ENCODE measurements at regions not wholly inside any gene's neighbourhood (a gene's known extent, or its start where the extent isn't known, plus 50 kb on each side); places are given as distances from the start of the nearest gene placed in this dataset.

DNA sequence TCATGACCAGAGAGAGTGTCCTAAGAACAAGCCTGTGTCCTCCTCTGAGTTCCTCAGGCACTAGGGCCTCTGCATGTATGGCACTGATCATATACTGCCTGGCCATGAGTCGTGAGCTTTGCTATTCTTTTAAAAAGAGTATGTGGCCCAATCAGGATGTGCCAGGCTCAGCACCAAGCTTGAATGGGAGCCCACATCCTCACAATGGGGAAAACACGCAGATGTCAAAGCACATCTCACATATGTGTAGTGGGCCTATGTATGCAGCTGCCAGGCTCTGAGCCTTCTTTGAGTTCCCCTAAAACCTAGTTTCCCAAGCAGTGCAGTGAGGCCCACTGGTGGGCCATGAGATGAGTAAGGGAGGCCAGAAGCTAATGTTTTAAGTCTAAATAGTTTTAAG is 69.9 kb upstream of the SLC1A4 start:
- no peak for TF ChIP-seq GLIS2 (tag by site-specific recombination; IDR thresholded peaks at IDR 0.05)
- TF ChIP-seq, protein P1, sequence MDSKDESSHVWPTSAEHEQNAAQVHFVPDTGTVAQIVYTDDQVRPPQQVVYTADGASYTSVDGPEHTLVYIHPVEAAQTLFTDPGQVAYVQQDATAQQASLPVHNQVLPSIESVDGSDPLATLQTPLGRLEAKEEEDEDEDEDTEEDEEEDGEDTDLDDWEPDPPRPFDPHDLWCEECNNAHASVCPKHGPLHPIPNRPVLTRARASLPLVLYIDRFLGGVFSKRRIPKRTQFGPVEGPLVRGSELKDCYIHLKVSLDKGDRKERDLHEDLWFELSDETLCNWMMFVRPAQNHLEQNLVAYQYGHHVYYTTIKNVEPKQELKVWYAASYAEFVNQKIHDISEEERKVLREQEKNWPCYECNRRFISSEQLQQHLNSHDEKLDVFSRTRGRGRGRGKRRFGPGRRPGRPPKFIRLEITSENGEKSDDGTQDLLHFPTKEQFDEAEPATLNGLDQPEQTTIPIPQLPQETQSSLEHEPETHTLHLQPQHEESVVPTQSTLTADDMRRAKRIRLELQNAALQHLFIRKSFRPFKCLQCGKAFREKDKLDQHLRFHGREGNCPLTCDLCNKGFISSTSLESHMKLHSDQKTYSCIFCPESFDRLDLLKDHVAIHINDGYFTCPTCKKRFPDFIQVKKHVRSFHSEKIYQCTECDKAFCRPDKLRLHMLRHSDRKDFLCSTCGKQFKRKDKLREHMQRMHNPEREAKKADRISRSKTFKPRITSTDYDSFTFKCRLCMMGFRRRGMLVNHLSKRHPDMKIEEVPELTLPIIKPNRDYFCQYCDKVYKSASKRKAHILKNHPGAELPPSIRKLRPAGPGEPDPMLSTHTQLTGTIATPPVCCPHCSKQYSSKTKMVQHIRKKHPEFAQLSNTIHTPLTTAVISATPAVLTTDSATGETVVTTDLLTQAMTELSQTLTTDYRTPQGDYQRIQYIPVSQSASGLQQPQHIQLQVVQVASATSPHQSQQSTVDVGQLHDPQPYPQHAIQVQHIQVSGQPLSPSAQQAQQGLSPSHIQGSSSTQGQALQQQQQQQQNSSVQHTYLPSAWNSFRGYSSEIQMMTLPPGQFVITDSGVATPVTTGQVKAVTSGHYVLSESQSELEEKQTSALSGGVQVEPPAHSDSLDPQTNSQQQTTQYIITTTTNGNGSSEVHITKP (tag by site-specific recombination; IDR thresholded peaks at IDR 0.05), result no peak
- TF ChIP-seq ZNF214 (tag by site-specific recombination; IDR thresholded peaks at IDR 0.05; ENCODE audit: borderline replicate concordance), result no peak
- TF ChIP-seq KLF1 (tag by site-specific recombination; IDR thresholded peaks at IDR 0.05), result no peak
- TF ChIP-seq, protein P2, sequence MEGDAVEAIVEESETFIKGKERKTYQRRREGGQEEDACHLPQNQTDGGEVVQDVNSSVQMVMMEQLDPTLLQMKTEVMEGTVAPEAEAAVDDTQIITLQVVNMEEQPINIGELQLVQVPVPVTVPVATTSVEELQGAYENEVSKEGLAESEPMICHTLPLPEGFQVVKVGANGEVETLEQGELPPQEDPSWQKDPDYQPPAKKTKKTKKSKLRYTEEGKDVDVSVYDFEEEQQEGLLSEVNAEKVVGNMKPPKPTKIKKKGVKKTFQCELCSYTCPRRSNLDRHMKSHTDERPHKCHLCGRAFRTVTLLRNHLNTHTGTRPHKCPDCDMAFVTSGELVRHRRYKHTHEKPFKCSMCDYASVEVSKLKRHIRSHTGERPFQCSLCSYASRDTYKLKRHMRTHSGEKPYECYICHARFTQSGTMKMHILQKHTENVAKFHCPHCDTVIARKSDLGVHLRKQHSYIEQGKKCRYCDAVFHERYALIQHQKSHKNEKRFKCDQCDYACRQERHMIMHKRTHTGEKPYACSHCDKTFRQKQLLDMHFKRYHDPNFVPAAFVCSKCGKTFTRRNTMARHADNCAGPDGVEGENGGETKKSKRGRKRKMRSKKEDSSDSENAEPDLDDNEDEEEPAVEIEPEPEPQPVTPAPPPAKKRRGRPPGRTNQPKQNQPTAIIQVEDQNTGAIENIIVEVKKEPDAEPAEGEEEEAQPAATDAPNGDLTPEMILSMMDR (tag by site-specific recombination; IDR thresholded peaks at IDR 0.05), result no peak
- no peak for TF ChIP-seq ZNF239 (tag by site-specific recombination; IDR thresholded peaks at IDR 0.05)
- TF ChIP-seq ZNF501 (tag by site-specific recombination; IDR thresholded peaks at IDR 0.05), result no peak
- TF ChIP-seq, protein P3, sequence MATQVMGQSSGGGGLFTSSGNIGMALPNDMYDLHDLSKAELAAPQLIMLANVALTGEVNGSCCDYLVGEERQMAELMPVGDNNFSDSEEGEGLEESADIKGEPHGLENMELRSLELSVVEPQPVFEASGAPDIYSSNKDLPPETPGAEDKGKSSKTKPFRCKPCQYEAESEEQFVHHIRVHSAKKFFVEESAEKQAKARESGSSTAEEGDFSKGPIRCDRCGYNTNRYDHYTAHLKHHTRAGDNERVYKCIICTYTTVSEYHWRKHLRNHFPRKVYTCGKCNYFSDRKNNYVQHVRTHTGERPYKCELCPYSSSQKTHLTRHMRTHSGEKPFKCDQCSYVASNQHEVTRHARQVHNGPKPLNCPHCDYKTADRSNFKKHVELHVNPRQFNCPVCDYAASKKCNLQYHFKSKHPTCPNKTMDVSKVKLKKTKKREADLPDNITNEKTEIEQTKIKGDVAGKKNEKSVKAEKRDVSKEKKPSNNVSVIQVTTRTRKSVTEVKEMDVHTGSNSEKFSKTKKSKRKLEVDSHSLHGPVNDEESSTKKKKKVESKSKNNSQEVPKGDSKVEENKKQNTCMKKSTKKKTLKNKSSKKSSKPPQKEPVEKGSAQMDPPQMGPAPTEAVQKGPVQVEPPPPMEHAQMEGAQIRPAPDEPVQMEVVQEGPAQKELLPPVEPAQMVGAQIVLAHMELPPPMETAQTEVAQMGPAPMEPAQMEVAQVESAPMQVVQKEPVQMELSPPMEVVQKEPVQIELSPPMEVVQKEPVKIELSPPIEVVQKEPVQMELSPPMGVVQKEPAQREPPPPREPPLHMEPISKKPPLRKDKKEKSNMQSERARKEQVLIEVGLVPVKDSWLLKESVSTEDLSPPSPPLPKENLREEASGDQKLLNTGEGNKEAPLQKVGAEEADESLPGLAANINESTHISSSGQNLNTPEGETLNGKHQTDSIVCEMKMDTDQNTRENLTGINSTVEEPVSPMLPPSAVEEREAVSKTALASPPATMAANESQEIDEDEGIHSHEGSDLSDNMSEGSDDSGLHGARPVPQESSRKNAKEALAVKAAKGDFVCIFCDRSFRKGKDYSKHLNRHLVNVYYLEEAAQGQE (tag by site-specific recombination; IDR thresholded peaks at IDR 0.05), result no peak
- no peak for TF ChIP-seq SETDB1 (IDR thresholded peaks at IDR 0.05; ENCODE audit: insufficient read length, low read length)
- TF ChIP-seq ZNF274 (IDR thresholded peaks at IDR 0.05; ENCODE audit: low read length), result no peak
- TF ChIP-seq ZNF274 (tag by site-specific recombination; IDR thresholded peaks at IDR 0.05; ENCODE audit: borderline replicate concordance), result no peak

All from HEK293 (cell line).